Adrenal gland (tissue), 9 donors: ENCODE measurements at regions not wholly inside any gene's neighbourhood (a gene's known extent, or its start where the extent isn't known, plus 50 kb on each side); places are given as distances from the start of the nearest gene placed in this dataset.

Experiments
- DNase-seq, 7 donors: peaks; one replicate each; pipeline ENCODE4 v3.0.0-alpha.2; 2019 to 2020
- H3K27ac ChIP-seq, 5 donors: fragments of 200-600 bp; sonication (generic) in 4 of 5; 1 replicate in 3 of 5; 2 replicates in 2 of 5; pipeline versions ENCODE4 v1.5.1 to v1.8.0; 2016 to 2020; ENCODE audit warnings: mild to moderate bottlenecking in 1 of 5
- H3K27me3 ChIP-seq: fragments of 200-600 bp; 2 replicates; pipeline ENCODE4 v1.8.0; 2021
- H3K36me3 ChIP-seq, 2 donors: fragments of 200-600 bp; replicated peaks in 1 of 2; 1 replicate in 1 of 2; 2 replicates in 1 of 2; pipeline versions ENCODE4 v1.5.1 to v1.8.0; 2018 to 2022
- H3K4me1 ChIP-seq, 2 donors: fragments of 200-600 bp; replicated peaks in 1 of 2; 1 replicate in 1 of 2; 2 replicates in 1 of 2; pipeline versions ENCODE4 v1.5.1 to v1.8.0; 2018 to 2021
- H3K4me3 ChIP-seq, 4 donors: fragments of 200-600 bp; sonication (generic) in 3 of 4; one replicate each; pipeline ENCODE4 v1.5.1; 2016 to 2018
- H3K9me3 ChIP-seq, 3 donors: fragments of 200-600 bp; sonication (generic) in 1 of 3; replicated peaks in 1 of 3; 1 replicate in 2 of 3; 2 replicates in 1 of 3; pipeline versions ENCODE4 v1.5.1 to v1.8.0; 2016 to 2021
- POLR2A ChIP-seq, 2 donors: fragments of 450-650 bp; IDR thresholded peaks; one replicate each; pipeline ENCODE4 v1.6.1; 2017; ENCODE audit warnings: antibody characterized with exemption in 2 of 2, mild to moderate bottlenecking in 2 of 2, moderate library complexity in 1 of 2
- WGBS, 4 donors: extraction: QIAGEN DNeasy Blood & Tissue Kit in 2 of 4; methylation state at CpG; one replicate each; pipeline versions ENCODE4 v1.1.5 to v1.1.7; 2013 to 2017; 5-methylcytosine and 5-hydroxymethylcytosine counted together
- intact Hi-C, 2 donors: fragments of 100-400 bp; cut with DNase I; formaldehyde crosslinking; loops; one replicate each; pipeline versions ENCODE4 v1.14.1 to v1.15.0; 2022 to 2023
- TF ChIP-seq, protein P1 (sequence below), 6 experiments: fragments of 450-650 bp in 4 of 6; fragments of 200-600 bp in 2 of 6; sonication (generic) in 1 of 6; IDR thresholded peaks; 1 replicate in 5 of 6; 2 replicates in 1 of 6; pipeline versions ENCODE4 v1.5.1 to v1.8.0; 2016 to 2021; ENCODE audit warnings: antibody characterized with exemption in 6 of 6, mild to moderate bottlenecking in 2 of 6, moderate library complexity in 1 of 6
- donor health status: healthy with polysubstance abuse.
- donor health status: Bipolar disorder and iron deficiency.
- donor health status: DM: yes; HTN: yes; CAD: no.
- donor health status: DM: no; HTN: no; CAD: no.
- donor health status: DM: no; HTN: no; CAD: no.

DNA sequence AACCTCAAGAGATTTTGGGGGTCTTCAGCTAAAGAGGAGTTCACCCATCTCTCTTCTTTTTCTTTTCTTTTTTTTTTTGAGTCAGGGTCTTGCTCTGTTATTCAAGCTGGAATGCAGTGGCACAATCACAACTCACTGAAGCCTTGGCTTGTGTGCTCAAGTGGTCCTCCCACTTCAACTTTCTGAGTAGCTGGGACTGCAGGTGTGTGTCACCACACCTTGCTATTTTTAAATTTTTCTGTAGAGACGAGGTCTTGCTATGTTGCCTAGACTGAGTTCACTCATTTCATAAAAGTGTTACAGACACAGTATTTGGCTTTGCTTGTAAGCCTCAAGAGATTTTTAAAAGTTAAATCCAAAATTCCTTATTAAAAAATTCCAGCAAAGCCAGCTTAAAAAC is 71.7 kb downstream of the OXSM start:
- H3K4me1 ChIP-seq, result no peaks in the 10 kb centered on the region
- intact Hi-C loops, result no loop called here
- WGBS, 4 donors, result 65 to 86% (median 79%) methylated on average over 1 of the region's 1 CpG

DNA sequence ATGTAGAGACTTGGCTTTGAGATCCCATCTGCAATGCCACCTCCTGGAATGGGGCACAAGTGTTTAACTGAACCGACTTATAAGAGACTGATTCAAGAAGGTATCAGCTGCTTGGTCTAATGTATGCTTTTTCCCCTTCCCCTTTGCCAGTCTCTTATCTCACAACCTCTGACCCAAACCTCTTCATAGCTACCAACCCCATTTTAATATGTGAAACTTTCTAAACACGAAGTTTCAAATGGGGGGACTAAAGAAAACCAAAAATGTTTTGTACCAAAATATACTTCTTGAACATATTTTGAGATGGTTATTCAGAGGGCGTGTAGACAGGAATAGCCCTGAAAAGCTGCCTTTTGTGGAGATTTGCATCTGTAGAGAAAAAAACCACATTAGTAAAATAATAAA is 73.1 kb downstream of the OXSM start:
- H3K4me1 ChIP-seq, result no peaks in the 10 kb centered on the region
- no peak overlapping the region for H3K27ac ChIP-seq
- intact Hi-C loops, result no loop called here
- no peak for DNase-seq
- H3K9me3 ChIP-seq, result no peaks in the 10 kb centered on the region
- no peak for TF ChIP-seq POLR2A (IDR thresholded peaks at IDR 0.05)
- TF ChIP-seq, protein P1, sequence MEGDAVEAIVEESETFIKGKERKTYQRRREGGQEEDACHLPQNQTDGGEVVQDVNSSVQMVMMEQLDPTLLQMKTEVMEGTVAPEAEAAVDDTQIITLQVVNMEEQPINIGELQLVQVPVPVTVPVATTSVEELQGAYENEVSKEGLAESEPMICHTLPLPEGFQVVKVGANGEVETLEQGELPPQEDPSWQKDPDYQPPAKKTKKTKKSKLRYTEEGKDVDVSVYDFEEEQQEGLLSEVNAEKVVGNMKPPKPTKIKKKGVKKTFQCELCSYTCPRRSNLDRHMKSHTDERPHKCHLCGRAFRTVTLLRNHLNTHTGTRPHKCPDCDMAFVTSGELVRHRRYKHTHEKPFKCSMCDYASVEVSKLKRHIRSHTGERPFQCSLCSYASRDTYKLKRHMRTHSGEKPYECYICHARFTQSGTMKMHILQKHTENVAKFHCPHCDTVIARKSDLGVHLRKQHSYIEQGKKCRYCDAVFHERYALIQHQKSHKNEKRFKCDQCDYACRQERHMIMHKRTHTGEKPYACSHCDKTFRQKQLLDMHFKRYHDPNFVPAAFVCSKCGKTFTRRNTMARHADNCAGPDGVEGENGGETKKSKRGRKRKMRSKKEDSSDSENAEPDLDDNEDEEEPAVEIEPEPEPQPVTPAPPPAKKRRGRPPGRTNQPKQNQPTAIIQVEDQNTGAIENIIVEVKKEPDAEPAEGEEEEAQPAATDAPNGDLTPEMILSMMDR (IDR thresholded peaks at IDR 0.05), result no peak
- H3K36me3 ChIP-seq, result no peaks in the 10 kb centered on the region
- no peaks in the 10 kb centered on the region for H3K27me3 ChIP-seq
- WGBS, 4 donors, result 74 to 85% (median 77%) methylated on average over 3 of the region's 3 CpGs
- H3K4me3 ChIP-seq, result no peak overlapping the region

More for the DNA sequence above, 71.7 kb downstream of the OXSM start:
- Histone ChIP-seq H3K9me3 (no peaks in the 10 kb centered on the region), H3K27me3 (no peaks in the 10 kb centered on the region), H3K27ac (no peak overlapping the region), H3K4me3 (no peak overlapping the region), H3K36me3 (no peaks in the 10 kb centered on the region)
- TF ChIP-seq, protein P1 (IDR thresholded peaks at IDR 0.05), result no peak
- DNase-seq, result no peak

DNA sequence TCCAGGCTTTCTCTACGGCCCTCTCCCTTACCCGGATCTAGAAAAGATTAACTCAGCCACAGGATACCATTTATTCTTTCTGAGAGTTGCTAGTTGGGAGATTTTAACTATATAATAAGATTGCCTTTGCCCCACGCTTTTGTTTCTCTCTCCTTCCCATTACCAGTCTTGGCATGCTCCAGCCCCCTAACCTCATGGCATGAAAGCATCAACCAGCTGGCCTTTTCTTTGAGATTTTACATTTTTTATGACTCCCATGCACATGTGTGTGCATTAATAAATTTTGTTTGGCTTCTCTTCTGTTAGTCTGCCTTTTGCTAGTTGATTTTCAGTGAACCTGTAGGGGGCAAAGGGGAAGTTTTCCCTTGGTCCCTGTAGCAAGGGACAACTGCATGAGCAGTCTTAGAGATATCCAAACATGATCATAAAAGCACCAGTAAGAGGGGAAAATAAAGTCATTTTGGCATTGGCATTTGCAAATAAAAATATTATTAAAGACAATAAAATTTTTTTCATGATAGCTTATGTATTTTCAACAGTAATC is 73.6 kb downstream of the OXSM start:
- intact Hi-C loops, result no loop called here
- WGBS, 4 donors, result 69 to 79% (median 76%) methylated on average over 3 of the region's 3 CpGs

GRCh38 chr3:25870452-25870851 is 80.6 kb downstream of the OXSM start:
- H3K4me3 ChIP-seq, result no peak overlapping the region
- no peaks in the 10 kb centered on the region for H3K27me3 ChIP-seq
- no peaks in the 10 kb centered on the region for H3K9me3 ChIP-seq
- no peaks in the 10 kb centered on the region for H3K4me1 ChIP-seq
- TF ChIP-seq, protein P1 (IDR thresholded peaks at IDR 0.05), result no peak
- no peak for TF ChIP-seq POLR2A (IDR thresholded peaks at IDR 0.05)
- H3K27ac ChIP-seq, result no peak overlapping the region
- intact Hi-C loops, result no loop called here
- DNase-seq, result no peak
- H3K36me3 ChIP-seq, result no peaks in the 10 kb centered on the region

More for the DNA sequence above, 73.6 kb downstream of the OXSM start:
- TF ChIP-seq POLR2A (IDR thresholded peaks at IDR 0.05), result no peak
- TF ChIP-seq, protein P1 (IDR thresholded peaks at IDR 0.05), result no peak
- Histone ChIP-seq H3K27ac (no peak overlapping the region), H3K36me3 (no peaks in the 10 kb centered on the region), H3K4me3 (no peak overlapping the region), H3K4me1 (no peaks in the 10 kb centered on the region), H3K9me3 (no peaks in the 10 kb centered on the region), H3K27me3 (no peaks in the 10 kb centered on the region)
- no peak for DNase-seq
